GM23338 (cell line): ENCODE measurements at regions not wholly inside any gene's neighbourhood (a gene's known extent, or its start where the extent isn't known, plus 50 kb on each side); places are given as distances from the start of the nearest gene placed in this dataset.

ENCODE experiments used
- ATAC-seq: fragments of 200-7000 bp; cut with Tn5 transposase; 3 replicates; pipeline ENCODE4 v1.9.1; 2020
- DNase-seq: peaks from one replicate; pipeline ENCODE4 v3.0.0-alpha.2; 2015; ENCODE audit warnings: low spot score
- H2AFZ ChIP-seq: fragments of 200-600 bp; sonication (generic); 2 replicates; pipeline ENCODE4 v1.8.0; 2016; ENCODE audit warnings: antibody characterized with exemption, mild to moderate bottlenecking, moderate library complexity
- H3F3A ChIP-seq: fragments of 200-600 bp; sonication (generic); replicated peaks from 2 replicates; pipeline ENCODE4 v1.8.0; 2017; ENCODE audit warnings: antibody characterized with exemption, mixed run types, low read depth
- H3K27ac ChIP-seq: fragments of 200-600 bp; sonication (generic); 2 replicates; pipeline ENCODE4 v1.6.1; 2016; ENCODE audit warnings: low read depth
- H3K27me3 ChIP-seq: fragments of 200-600 bp; sonication (generic); 2 replicates; pipeline ENCODE4 v1.8.0; 2016; ENCODE audit warnings: mild to moderate bottlenecking, mixed run types, moderate library complexity; ENCODE audit not compliant: insufficient read depth
- H3K36me3 ChIP-seq: fragments of 200-600 bp; sonication (generic); 2 replicates; pipeline ENCODE4 v1.8.0; 2016; ENCODE audit warnings: mild to moderate bottlenecking; ENCODE audit not compliant: insufficient read depth
- H3K4me1 ChIP-seq: fragments of 200-600 bp; sonication (generic); 2 replicates; pipeline ENCODE4 v1.8.0; 2016; ENCODE audit warnings: mild to moderate bottlenecking, moderate library complexity; ENCODE audit not compliant: insufficient read depth
- H3K4me2 ChIP-seq: fragments of 200-600 bp; sonication (generic); 2 replicates; pipeline ENCODE4 v1.7.1; 2017; ENCODE audit warnings: mixed run types
- H3K4me3 ChIP-seq: fragments of 200-600 bp; sonication (generic); 2 replicates; pipeline ENCODE4 v1.6.1; 2016; ENCODE audit warnings: mixed run types
- H3K79me2 ChIP-seq: fragments of 200-600 bp; sonication (generic); replicated peaks from 2 replicates; pipeline ENCODE4 v1.8.0; 2017; ENCODE audit warnings: mild to moderate bottlenecking; ENCODE audit not compliant: insufficient read depth
- H3K9me2 ChIP-seq: fragments of 200-600 bp; sonication (generic); 2 replicates; pipeline ENCODE4 v1.8.0; 2017; ENCODE audit not compliant: insufficient read depth
- H4K20me1 ChIP-seq: fragments of 200-600 bp; sonication (generic); replicated peaks from 2 replicates; pipeline ENCODE4 v1.8.0; 2017; ENCODE audit warnings: mild to moderate bottlenecking; ENCODE audit not compliant: insufficient read depth
- H3K27ac Mint-ChIP-seq: 2 replicates; pipeline ENCODE4 v1.8.0; 2020; ENCODE audit warnings: inconsistent platforms, mild to moderate bottlenecking, moderate library complexity, mixed read lengths
- H3K27me3 Mint-ChIP-seq: 3 replicates; pipeline ENCODE4 v1.8.0; 2022; ENCODE audit warnings: low read depth, mild to moderate bottlenecking, moderate library complexity, mixed read lengths, inconsistent platforms; ENCODE audit not compliant: insufficient read depth, poor library complexity
- H3K36me3 Mint-ChIP-seq: 3 replicates; pipeline ENCODE4 v1.8.0; 2021; ENCODE audit warnings: low read depth, mild to moderate bottlenecking, inconsistent platforms, moderate library complexity, mixed read lengths
- H3K4me1 Mint-ChIP-seq: 3 replicates; pipeline ENCODE4 v1.8.0; 2020; ENCODE audit warnings: mild to moderate bottlenecking, inconsistent platforms, mixed read lengths
- H3K4me3 Mint-ChIP-seq: 3 replicates; pipeline ENCODE4 v1.8.0; 2021; ENCODE audit warnings: moderate library complexity, mild to moderate bottlenecking, inconsistent platforms, mixed read lengths
- H3K9me3 Mint-ChIP-seq: 3 replicates; pipeline ENCODE4 v1.8.0; 2020; ENCODE audit warnings: moderate library complexity, mild to moderate bottlenecking, inconsistent platforms, mixed read lengths
- CREB1 ChIP-seq: fragments of 250-450 bp; sonication (Bioruptor Pico); IDR thresholded peaks from 2 replicates; pipeline ENCODE4 v1.5.0; 2020; ENCODE audit warnings: low read depth, mild to moderate bottlenecking, moderate library complexity
- EZH2phosphoT487 ChIP-seq: fragments of 200-600 bp; sonication (generic); IDR thresholded peaks from one replicate; pipeline ENCODE4 v1.8.1; 2018; ENCODE audit warnings: antibody characterized with exemption; ENCODE audit not compliant: unreplicated experiment
- JUNB ChIP-seq: IDR thresholded peaks from one replicate; pipeline ENCODE4 v1.6.1; 2016; ENCODE audit warnings: antibody characterized with exemption; ENCODE audit not compliant: unreplicated experiment
- REST ChIP-seq: IDR thresholded peaks from one replicate; pipeline ENCODE4 v1.6.1; 2018; ENCODE audit warnings: antibody characterized with exemption; ENCODE audit not compliant: unreplicated experiment
- STAT1 ChIP-seq: IDR thresholded peaks from one replicate; pipeline ENCODE4 v1.6.1; 2016; ENCODE audit warnings: antibody characterized with exemption; ENCODE audit not compliant: unreplicated experiment
- ZNF331 ChIP-seq: fragments of 250-450 bp; sonication (Bioruptor Pico); IDR thresholded peaks from 2 replicates; pipeline ENCODE4 v1.5.0; 2020; ENCODE audit warnings: low read depth, mild to moderate bottlenecking, moderate library complexity

- no peaks in the 10 kb centered on the region for H4K20me1 ChIP-seq
- no peak overlapping the region for H3K27ac Mint-ChIP-seq
- no peaks in the 10 kb centered on the region for H3K27me3 ChIP-seq
- H3K36me3 ChIP-seq, result no peaks in the 10 kb centered on the region
- no peaks in the 10 kb centered on the region for H3K27me3 Mint-ChIP-seq
- H3K4me3 Mint-ChIP-seq, result no peak overlapping the region
- no peak for DNase-seq
- peaks cover 9% of the 10 kb centered on the region; the same call in 2 of the 3 replicates for H3K9me3 Mint-ChIP-seq
- H3K79me2 ChIP-seq, result no peaks in the 10 kb centered on the region
- H3K4me1 ChIP-seq, result no peaks in the 10 kb centered on the region
- H3K27ac ChIP-seq, result no peak overlapping the region
- ATAC-seq, result no peak
- H3K4me1 Mint-ChIP-seq, result no peaks in the 10 kb centered on the region
- no peaks in the 10 kb centered on the region for H3F3A ChIP-seq
- H3K4me3 ChIP-seq, result no peak overlapping the region
- TF ChIP-seq JUNB, result no peak
- no peak for TF ChIP-seq CREB1
- TF ChIP-seq EZH2phosphoT487, result no peak
- peak; percentile 74 for TF ChIP-seq ZNF331 (CRISPR knock-in tag)
- H3K4me2 ChIP-seq, result no peak overlapping the region
- H3K36me3 Mint-ChIP-seq, result peaks cover 9% of the 10 kb centered on the region; the same call in 2 of the 3 replicates
- H2AFZ ChIP-seq, result no peak overlapping the region
- H3K9me2 ChIP-seq, result 0 out of 2 replicates have a peak, but pooled peaks cover 5% of the 10 kb centered on the region
Observed at GRCh38 chrX:40964008-40964407, 121.2 kb upstream of the USP9X start.

GRCh38 chrX:40964633-40965586 is 120.3 kb upstream of the USP9X start:
- no peak overlapping the region for H3K4me2 ChIP-seq
- no peaks in the 10 kb centered on the region for H3K27me3 ChIP-seq
- H3K4me1 Mint-ChIP-seq, result no peaks in the 10 kb centered on the region
- peaks cover 11% of the 10 kb centered on the region; the same call in 2 of the 3 replicates for H3K36me3 Mint-ChIP-seq
- H3K9me3 Mint-ChIP-seq, result peaks cover 9% of the 10 kb centered on the region; the same call in 2 of the 3 replicates
- DNase-seq, result no peak
- no peaks in the 10 kb centered on the region for H3K36me3 ChIP-seq
- no peak overlapping the region for H3K4me3 ChIP-seq
- no peaks in the 10 kb centered on the region for H3F3A ChIP-seq
- no peaks in the 10 kb centered on the region for H3K27me3 Mint-ChIP-seq
- H3K9me2 ChIP-seq, result 0 out of 2 replicates have a peak, but pooled peaks cover 5% of the 10 kb centered on the region
- no peaks in the 10 kb centered on the region for H3K4me1 ChIP-seq
- TF ChIP-seq STAT1, result no peak
- no peak for TF ChIP-seq EZH2phosphoT487
- TF ChIP-seq JUNB, result no peak
- no peak for TF ChIP-seq CREB1
- no peak for TF ChIP-seq REST
- no peak overlapping the region for H2AFZ ChIP-seq
- no peaks in the 10 kb centered on the region for H4K20me1 ChIP-seq
- no peak overlapping the region for H3K4me3 Mint-ChIP-seq
- ATAC-seq, result no peak
- no peak overlapping the region for H3K27ac Mint-ChIP-seq
- no peak overlapping the region for H3K27ac ChIP-seq
- no peaks in the 10 kb centered on the region for H3K79me2 ChIP-seq
